NB4 (cell line): ENCODE measurements at regions not wholly inside any gene's neighbourhood (a gene's known extent, or its start where the extent isn't known, plus 50 kb on each side); places are given as distances from the start of the nearest gene placed in this dataset.

Source experiments
- CTCF ChIP-seq: IDR thresholded peaks from one replicate; pipeline ENCODE4 v1.5.1; 2012; ENCODE audit warnings: low read depth, low read length
- MAX ChIP-seq: IDR thresholded peaks from 2 replicates; pipeline ENCODE4 v1.6.1; 2011; ENCODE audit warnings: low read depth, low read length
- POLR2A ChIP-seq: IDR thresholded peaks from 2 replicates; pipeline ENCODE4 v1.6.1; 2011; ENCODE audit warnings: mild to moderate bottlenecking; ENCODE audit not compliant: insufficient read length; ENCODE audit errors: extremely low read depth

- TF ChIP-seq CTCF (no peak), POLR2A (no peak), MAX (no peak)
These were observed 58.2 kb downstream of the DIO3 start for GRCh38 chr14:101619484-101619883.
